GM12864 (cell line): ENCODE measurements at regions not wholly inside any gene's neighbourhood (a gene's known extent, or its start where the extent isn't known, plus 50 kb on each side); places are given as distances from the start of the nearest gene placed in this dataset.

ENCODE experiments used
- DNase-seq: peaks from one replicate; pipeline ENCODE4 v3.0.0-alpha.2; 2011; ENCODE audit warnings: low read depth
- H3K4me3 ChIP-seq: 2 replicates; pipeline ENCODE4 v1.5.1; 2011; ENCODE audit warnings: mild to moderate bottlenecking, low read depth, low read length, control low read depth
- TF ChIP-seq, protein P1 (sequence below): IDR thresholded peaks from 2 replicates; pipeline ENCODE4 v1.5.1; 2011; ENCODE audit warnings: low read depth, mild to moderate bottlenecking, moderate library complexity, low read length, control low read depth, inconsistent platforms; ENCODE audit errors: missing control alignments

- TF ChIP-seq, protein P1, sequence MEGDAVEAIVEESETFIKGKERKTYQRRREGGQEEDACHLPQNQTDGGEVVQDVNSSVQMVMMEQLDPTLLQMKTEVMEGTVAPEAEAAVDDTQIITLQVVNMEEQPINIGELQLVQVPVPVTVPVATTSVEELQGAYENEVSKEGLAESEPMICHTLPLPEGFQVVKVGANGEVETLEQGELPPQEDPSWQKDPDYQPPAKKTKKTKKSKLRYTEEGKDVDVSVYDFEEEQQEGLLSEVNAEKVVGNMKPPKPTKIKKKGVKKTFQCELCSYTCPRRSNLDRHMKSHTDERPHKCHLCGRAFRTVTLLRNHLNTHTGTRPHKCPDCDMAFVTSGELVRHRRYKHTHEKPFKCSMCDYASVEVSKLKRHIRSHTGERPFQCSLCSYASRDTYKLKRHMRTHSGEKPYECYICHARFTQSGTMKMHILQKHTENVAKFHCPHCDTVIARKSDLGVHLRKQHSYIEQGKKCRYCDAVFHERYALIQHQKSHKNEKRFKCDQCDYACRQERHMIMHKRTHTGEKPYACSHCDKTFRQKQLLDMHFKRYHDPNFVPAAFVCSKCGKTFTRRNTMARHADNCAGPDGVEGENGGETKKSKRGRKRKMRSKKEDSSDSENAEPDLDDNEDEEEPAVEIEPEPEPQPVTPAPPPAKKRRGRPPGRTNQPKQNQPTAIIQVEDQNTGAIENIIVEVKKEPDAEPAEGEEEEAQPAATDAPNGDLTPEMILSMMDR: no peak
- no peak overlapping the region for H3K4me3 ChIP-seq
- no peak for DNase-seq
Observed at GRCh38 chr11:104531894-104532293, 366.4 kb downstream of the CASP12 start.

DNA sequence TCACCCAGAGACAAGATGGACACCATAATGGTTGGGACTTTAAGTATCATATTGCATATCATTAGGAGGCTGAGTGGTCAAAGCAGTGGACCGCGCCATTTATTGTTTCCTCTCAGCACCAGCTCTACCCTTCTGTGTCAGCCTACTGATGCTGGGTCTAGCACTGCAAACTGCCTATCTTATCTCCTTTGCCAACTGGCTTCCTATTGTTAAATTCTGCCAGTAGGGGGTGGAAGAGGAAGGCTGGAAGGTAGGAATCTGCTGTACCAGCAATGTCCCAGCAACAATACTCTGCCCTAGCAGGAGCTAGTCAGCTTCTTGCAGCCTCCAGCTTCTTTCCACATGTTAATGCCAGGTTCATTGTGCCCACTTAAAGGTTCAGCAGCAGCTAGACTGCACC is 367.1 kb upstream of the PDGFD start:
- DNase-seq: no peak
- H3K4me3 ChIP-seq: no peak overlapping the region
- TF ChIP-seq, protein P1: peak; percentile 52

- H3K4me3 ChIP-seq: no peak overlapping the region
- TF ChIP-seq, protein P1: no peak
- no peak for DNase-seq
Observed at GRCh38 chr11:104529906-104530305, 366.0 kb upstream of the PDGFD start.

DNA sequence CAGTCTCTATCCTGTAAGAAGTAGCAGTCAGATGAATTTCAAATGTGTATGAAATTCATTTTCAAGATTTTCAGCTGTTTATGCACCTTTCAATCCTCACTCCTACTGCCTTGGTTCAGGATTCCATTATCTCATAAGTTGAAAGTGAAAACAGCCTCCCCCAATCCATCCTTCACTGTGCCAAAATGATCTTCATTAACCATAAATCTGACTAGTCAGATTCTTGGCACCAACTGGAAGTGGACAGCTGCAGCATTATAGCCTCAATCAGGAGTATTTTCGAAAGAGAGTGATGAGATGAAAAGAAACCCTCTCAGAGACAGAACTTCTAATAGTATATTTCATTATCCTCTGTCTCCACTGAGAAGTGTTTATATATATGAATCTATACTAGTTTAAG is 365.3 kb upstream of the PDGFD start:
- TF ChIP-seq, protein P1: no peak
- DNase-seq: no peak
- H3K4me3 ChIP-seq: no peak overlapping the region

GRCh38 chr11:104526006-104526405 is 362.1 kb upstream of the PDGFD start:
- H3K4me3 ChIP-seq: no peak overlapping the region
- DNase-seq: no peak
- TF ChIP-seq, protein P1: no peak

- DNase-seq: no peak
- H3K4me3 ChIP-seq: no peak overlapping the region
- TF ChIP-seq, protein P1: no peak
Observed at GRCh38 chr11:104525416-104525815, 361.5 kb upstream of the PDGFD start.

DNA sequence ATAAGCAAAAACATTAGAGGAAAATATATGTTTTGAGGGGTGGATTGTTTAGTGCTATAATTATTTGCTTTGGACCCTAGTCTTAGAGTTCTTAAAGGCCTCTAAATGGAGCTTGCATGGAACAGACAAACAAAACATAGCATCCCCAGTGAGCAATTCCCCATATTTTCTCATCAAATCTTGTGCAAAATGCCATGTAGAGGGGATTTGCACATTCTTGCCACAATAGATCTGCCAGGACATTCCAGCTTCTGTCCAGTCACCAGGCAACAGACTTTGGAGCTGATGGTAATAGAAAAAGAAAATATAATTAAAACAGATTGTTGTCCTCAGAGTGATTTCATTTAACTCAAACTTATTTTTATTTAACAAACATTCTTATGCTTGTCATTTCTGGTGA is 360.3 kb upstream of the PDGFD start:
- H3K4me3 ChIP-seq: no peak overlapping the region
- no peak for DNase-seq
- TF ChIP-seq, protein P1: no peak
